ENCODE measurements at regions not wholly inside any gene's neighbourhood (a gene's known extent, or its start where the extent isn't known, plus 50 kb on each side); places are given as distances from the start of the nearest gene placed in this dataset.

DNA sequence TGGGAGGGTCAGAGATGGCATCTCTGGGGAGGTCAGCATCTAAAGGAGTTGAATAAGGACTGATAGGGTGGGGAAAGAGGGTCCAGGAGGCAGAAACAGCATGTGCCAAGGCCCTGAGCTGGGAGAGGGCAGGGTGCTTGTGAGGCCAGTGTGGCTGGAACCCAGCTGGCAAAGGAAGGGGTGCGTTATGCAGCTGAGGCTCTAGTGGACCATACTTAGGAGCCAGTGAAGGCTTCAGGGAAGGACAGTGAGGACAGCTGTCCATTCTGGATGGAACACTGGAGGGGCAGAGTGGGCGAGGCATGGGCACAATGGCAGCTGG, 57.1 kb upstream of the RPL11 start:
- TF ChIP-seq, protein P1, sequence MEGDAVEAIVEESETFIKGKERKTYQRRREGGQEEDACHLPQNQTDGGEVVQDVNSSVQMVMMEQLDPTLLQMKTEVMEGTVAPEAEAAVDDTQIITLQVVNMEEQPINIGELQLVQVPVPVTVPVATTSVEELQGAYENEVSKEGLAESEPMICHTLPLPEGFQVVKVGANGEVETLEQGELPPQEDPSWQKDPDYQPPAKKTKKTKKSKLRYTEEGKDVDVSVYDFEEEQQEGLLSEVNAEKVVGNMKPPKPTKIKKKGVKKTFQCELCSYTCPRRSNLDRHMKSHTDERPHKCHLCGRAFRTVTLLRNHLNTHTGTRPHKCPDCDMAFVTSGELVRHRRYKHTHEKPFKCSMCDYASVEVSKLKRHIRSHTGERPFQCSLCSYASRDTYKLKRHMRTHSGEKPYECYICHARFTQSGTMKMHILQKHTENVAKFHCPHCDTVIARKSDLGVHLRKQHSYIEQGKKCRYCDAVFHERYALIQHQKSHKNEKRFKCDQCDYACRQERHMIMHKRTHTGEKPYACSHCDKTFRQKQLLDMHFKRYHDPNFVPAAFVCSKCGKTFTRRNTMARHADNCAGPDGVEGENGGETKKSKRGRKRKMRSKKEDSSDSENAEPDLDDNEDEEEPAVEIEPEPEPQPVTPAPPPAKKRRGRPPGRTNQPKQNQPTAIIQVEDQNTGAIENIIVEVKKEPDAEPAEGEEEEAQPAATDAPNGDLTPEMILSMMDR (IDR thresholded peaks at IDR 0.05): no peak
- TF ChIP-seq POLR2A (IDR thresholded peaks at IDR 0.05) (no peak), EP300 (IDR thresholded peaks at IDR 0.05) (no peak)
